ENCODE measurements at regions not wholly inside any gene's neighbourhood (a gene's known extent, or its start where the extent isn't known, plus 50 kb on each side); places are given as distances from the start of the nearest gene placed in this dataset.

DNA sequence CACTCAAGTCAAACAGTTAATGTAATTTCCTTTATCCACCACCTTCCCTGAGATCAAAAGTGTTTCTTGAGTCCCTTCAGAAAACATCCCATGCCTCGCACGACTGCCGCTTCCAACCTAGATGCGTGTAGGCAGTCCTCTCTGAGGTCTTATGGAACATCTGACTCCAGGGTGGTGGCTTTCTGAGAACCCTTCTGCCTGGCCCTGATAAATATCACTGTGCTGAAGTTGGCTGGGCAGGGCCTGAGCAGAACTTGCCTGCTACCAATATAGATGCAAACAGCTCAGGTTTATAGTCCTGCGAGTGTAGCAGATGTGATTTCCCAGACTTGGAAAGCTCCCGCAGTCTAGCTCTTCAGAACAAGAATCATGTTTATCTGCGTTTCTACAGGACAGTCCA is 61.1 kb upstream of the GPR12 start:
- H3K36me3 ChIP-seq (ENCODE audit: low read depth, missing control alignments) = no peaks in the 10 kb centered on the region
- no peak overlapping the region for H3K27ac ChIP-seq
- no peak overlapping the region for H3K4me3 ChIP-seq
- no peaks in the 10 kb centered on the region for H3K27me3 ChIP-seq
- H3K9me3 ChIP-seq = no peaks in the 10 kb centered on the region
- intact Hi-C loops (cut with DNase I; ENCODE audit: low total_unique reads) = no loop called here
- TF ChIP-seq, protein P1, sequence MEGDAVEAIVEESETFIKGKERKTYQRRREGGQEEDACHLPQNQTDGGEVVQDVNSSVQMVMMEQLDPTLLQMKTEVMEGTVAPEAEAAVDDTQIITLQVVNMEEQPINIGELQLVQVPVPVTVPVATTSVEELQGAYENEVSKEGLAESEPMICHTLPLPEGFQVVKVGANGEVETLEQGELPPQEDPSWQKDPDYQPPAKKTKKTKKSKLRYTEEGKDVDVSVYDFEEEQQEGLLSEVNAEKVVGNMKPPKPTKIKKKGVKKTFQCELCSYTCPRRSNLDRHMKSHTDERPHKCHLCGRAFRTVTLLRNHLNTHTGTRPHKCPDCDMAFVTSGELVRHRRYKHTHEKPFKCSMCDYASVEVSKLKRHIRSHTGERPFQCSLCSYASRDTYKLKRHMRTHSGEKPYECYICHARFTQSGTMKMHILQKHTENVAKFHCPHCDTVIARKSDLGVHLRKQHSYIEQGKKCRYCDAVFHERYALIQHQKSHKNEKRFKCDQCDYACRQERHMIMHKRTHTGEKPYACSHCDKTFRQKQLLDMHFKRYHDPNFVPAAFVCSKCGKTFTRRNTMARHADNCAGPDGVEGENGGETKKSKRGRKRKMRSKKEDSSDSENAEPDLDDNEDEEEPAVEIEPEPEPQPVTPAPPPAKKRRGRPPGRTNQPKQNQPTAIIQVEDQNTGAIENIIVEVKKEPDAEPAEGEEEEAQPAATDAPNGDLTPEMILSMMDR (IDR thresholded peaks at IDR 0.05) = no peak
- no peak for TF ChIP-seq POLR2A (IDR thresholded peaks at IDR 0.05)
- 92 to 95% methylated on average over 7 of the region's 7 CpGs for WGBS, 2 donors
- no peak for DNase-seq
- no peaks in the 10 kb centered on the region for H3K4me1 ChIP-seq

DNA sequence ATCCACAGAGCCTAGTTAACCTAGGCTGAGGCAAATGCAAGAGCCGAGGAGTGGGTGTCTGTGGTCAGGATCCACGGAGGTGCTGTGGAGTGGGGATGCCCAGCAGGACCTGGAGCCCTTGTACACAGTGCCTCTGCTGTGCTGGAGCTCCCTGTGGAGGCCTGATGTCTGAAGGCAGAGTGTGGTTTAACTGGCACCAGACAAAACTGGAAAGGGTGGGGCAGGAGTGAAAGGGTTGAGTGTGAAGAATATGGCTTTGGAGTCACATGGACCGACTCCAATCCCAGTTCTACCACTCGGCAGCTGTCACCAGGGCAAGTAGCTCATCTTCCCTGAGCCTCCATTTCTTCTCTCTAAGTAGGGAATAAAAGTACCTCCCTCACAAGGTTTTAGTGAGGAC is 60.3 kb upstream of the GPR12 start:
- no peaks in the 10 kb centered on the region for H3K9me3 ChIP-seq
- no peaks in the 10 kb centered on the region for H3K36me3 ChIP-seq (ENCODE audit: low read depth, missing control alignments)
- H3K27ac ChIP-seq = no peak overlapping the region
- DNase-seq = no peak
- H3K27me3 ChIP-seq = no peaks in the 10 kb centered on the region
- H3K4me3 ChIP-seq = no peak overlapping the region
- TF ChIP-seq, protein P1 (IDR thresholded peaks at IDR 0.05) = no peak
- TF ChIP-seq POLR2A (IDR thresholded peaks at IDR 0.05) = no peak
- WGBS, 2 donors = 89 to 93% methylated on average over 4 of the region's 4 CpGs
- intact Hi-C loops (cut with DNase I; ENCODE audit: low total_unique reads) = no loop called here
- no peaks in the 10 kb centered on the region for H3K4me1 ChIP-seq

DNA sequence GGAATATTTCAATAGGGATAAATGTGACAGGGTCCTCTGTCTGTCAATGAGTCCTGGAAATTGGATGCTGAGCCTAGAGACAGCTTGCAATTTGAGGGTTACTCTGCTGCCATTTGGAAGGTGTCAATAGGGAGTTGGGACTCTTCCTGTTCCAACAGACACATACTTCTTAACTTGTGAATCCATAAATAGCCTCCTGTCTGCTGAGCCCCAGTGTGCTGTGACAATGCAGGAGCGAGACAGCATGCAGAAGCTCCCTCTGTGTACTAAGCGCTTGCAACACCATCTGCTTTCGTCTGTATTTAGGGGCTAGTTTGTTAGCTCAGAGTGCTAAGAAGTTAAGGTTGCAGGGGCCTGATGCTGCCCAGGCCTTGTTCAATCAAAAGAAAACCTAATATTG is 58.5 kb upstream of the GPR12 start:
- no peak overlapping the region for H3K27ac ChIP-seq
- H3K4me1 ChIP-seq = no peaks in the 10 kb centered on the region
- WGBS, 2 donors = 82 to 85% methylated on average over 3 of the region's 3 CpGs
- TF ChIP-seq POLR2A (IDR thresholded peaks at IDR 0.05) = no peak
- TF ChIP-seq, protein P1 (IDR thresholded peaks at IDR 0.05) = no peak
- no peaks in the 10 kb centered on the region for H3K36me3 ChIP-seq (ENCODE audit: low read depth, missing control alignments)
- H3K9me3 ChIP-seq = no peaks in the 10 kb centered on the region
- intact Hi-C loops (cut with DNase I; ENCODE audit: low total_unique reads) = no loop called here
- H3K4me3 ChIP-seq = no peak overlapping the region
- no peak for DNase-seq
- H3K27me3 ChIP-seq = no peaks in the 10 kb centered on the region

DNA sequence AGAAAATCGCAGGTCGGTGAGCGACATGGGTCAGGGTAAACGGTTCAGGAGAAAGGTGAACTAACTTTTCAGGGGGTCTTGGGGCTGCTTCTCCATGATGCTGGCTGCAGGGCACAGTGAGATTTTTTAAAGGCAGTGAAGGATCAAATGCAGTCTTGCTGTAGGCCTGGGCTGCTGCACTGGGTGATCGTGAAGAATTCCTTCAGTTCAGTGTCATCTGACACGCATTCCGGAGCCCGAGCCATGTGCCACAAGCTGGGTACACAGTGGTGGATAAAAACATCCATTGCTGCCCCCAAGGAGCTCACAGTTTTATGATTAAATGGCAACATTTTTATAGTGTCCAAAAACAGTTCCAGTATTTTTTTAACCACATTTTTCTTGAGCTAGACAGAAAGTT is 56.3 kb upstream of the GPR12 start:
- Histone ChIP-seq H3K4me1 (no peaks in the 10 kb centered on the region), H3K36me3 (ENCODE audit: low read depth, missing control alignments) (no peaks in the 10 kb centered on the region), H3K27me3 (no peaks in the 10 kb centered on the region), H3K27ac (no peak overlapping the region), H3K4me3 (no peak overlapping the region), H3K9me3 (no peaks in the 10 kb centered on the region)
- no peak for DNase-seq
- WGBS, 2 donors = 73 to 76% methylated on average over 8 of the region's 8 CpGs
- intact Hi-C loops (cut with DNase I; ENCODE audit: low total_unique reads) = no loop called here
- no peak for TF ChIP-seq POLR2A (IDR thresholded peaks at IDR 0.05)
- TF ChIP-seq, protein P1 (IDR thresholded peaks at IDR 0.05) = no peak

DNA sequence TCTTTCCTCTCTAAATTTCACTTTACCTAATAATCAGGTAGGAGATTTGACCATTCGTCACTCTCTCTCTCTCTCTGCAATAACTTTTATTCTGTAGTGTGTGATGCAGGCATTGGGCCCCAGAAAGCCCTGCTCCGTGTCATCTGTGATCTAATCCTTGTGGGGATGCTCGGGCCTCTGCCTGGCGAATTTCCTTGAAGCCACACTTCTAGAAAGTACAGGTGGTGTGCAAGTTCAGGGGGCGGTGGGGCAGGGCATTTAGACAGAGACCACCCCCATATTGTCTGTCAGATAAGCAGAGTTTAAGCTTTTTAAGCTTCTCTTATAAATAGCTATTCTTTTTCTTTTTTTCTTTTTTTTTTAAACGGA is 53.4 kb upstream of the GPR12 start:
- intact Hi-C loops (cut with DNase I; ENCODE audit: low total_unique reads) = no loop called here

More for the DNA sequence above, 53.4 kb upstream of the GPR12 start:
- Histone ChIP-seq H3K9me3 (no peaks in the 10 kb centered on the region), H3K27me3 (no peaks in the 10 kb centered on the region), H3K27ac (no peak overlapping the region), H3K36me3 (ENCODE audit: low read depth, missing control alignments) (no peaks in the 10 kb centered on the region), H3K4me3 (no peak overlapping the region), H3K4me1 (no peaks in the 10 kb centered on the region)
- DNase-seq = no peak
- TF ChIP-seq, protein P1 (IDR thresholded peaks at IDR 0.05) = no peak
- no peak for TF ChIP-seq POLR2A (IDR thresholded peaks at IDR 0.05)
- 71 to 72% methylated on average over 6 of the region's 6 CpGs for WGBS, 2 donors
